Adipocyte (in vitro differentiated cells): ENCODE measurements at regions not wholly inside any gene's neighbourhood (a gene's known extent, or its start where the extent isn't known, plus 50 kb on each side); places are given as distances from the start of the nearest gene placed in this dataset.

Experiments used
- DNase-seq: peaks from one replicate; pipeline ENCODE4 v3.0.0-alpha.2; 2015; ENCODE audit warnings: low read depth
- H3K27me3 ChIP-seq: replicated peaks from 2 replicates; pipeline ENCODE4 v1.7.0; 2013; ENCODE audit warnings: mild to moderate bottlenecking, low read length, moderate library complexity; ENCODE audit not compliant: control insufficient read depth, insufficient read depth
- H3K36me3 ChIP-seq: 2 replicates; pipeline ENCODE4 v1.7.0; 2013; ENCODE audit warnings: low read length, mild to moderate bottlenecking, moderate library complexity; ENCODE audit not compliant: control insufficient read depth, insufficient read depth, severe bottlenecking
- H3K4me1 ChIP-seq: 2 replicates; pipeline ENCODE4 v1.7.0; 2013; ENCODE audit warnings: mild to moderate bottlenecking, low read length, moderate library complexity; ENCODE audit not compliant: control insufficient read depth, insufficient read depth
- H3K4me3 ChIP-seq: 2 replicates; pipeline ENCODE4 v1.7.0; 2013; ENCODE audit warnings: mild to moderate bottlenecking, low read length, moderate library complexity
- H3K9ac ChIP-seq: 2 replicates; pipeline ENCODE4 v1.7.0; 2013; ENCODE audit warnings: mild to moderate bottlenecking, low read length, moderate library complexity
- H3K9me3 ChIP-seq: 2 replicates; pipeline ENCODE4 v1.7.0; 2013; ENCODE audit warnings: mild to moderate bottlenecking, low read length, moderate library complexity; ENCODE audit not compliant: control insufficient read depth

- no peak overlapping the region for H3K9ac ChIP-seq
- peaks cover 4% of the 10 kb centered on the region for H3K4me1 ChIP-seq
- DNase-seq: no peak
- H3K36me3 ChIP-seq: no peaks in the 10 kb centered on the region
- no peak overlapping the region for H3K4me3 ChIP-seq
- no peaks in the 10 kb centered on the region for H3K27me3 ChIP-seq
- no peaks in the 10 kb centered on the region for H3K9me3 ChIP-seq
Observed at GRCh38 chr2:187912950-187913349, 358.7 kb upstream of the TFPI start.

GRCh38 chr2:187915810-187916209, 361.6 kb upstream of the TFPI start:
- DNase-seq: no peak
- Histone ChIP-seq H3K27me3 (no peaks in the 10 kb centered on the region), H3K36me3 (no peaks in the 10 kb centered on the region), H3K4me3 (no peak overlapping the region), H3K9me3 (no peaks in the 10 kb centered on the region), H3K4me1 (no peaks in the 10 kb centered on the region), H3K9ac (no peak overlapping the region)

GRCh38 chr2:187916799-187917198, 362.6 kb upstream of the TFPI start:
- H3K4me3 ChIP-seq: no peak overlapping the region
- no peaks in the 10 kb centered on the region for H3K36me3 ChIP-seq
- no peaks in the 10 kb centered on the region for H3K9me3 ChIP-seq
- no peak for DNase-seq
- H3K27me3 ChIP-seq: no peaks in the 10 kb centered on the region
- H3K9ac ChIP-seq: no peak overlapping the region
- H3K4me1 ChIP-seq: no peaks in the 10 kb centered on the region

GRCh38 chr2:187917535-187917934, 363.3 kb upstream of the TFPI start:
- H3K9me3 ChIP-seq: no peaks in the 10 kb centered on the region
- no peaks in the 10 kb centered on the region for H3K27me3 ChIP-seq
- H3K9ac ChIP-seq: no peak overlapping the region
- no peak overlapping the region for H3K4me3 ChIP-seq
- DNase-seq: peak; percentile 30
- H3K36me3 ChIP-seq: no peaks in the 10 kb centered on the region
- no peaks in the 10 kb centered on the region for H3K4me1 ChIP-seq

DNA sequence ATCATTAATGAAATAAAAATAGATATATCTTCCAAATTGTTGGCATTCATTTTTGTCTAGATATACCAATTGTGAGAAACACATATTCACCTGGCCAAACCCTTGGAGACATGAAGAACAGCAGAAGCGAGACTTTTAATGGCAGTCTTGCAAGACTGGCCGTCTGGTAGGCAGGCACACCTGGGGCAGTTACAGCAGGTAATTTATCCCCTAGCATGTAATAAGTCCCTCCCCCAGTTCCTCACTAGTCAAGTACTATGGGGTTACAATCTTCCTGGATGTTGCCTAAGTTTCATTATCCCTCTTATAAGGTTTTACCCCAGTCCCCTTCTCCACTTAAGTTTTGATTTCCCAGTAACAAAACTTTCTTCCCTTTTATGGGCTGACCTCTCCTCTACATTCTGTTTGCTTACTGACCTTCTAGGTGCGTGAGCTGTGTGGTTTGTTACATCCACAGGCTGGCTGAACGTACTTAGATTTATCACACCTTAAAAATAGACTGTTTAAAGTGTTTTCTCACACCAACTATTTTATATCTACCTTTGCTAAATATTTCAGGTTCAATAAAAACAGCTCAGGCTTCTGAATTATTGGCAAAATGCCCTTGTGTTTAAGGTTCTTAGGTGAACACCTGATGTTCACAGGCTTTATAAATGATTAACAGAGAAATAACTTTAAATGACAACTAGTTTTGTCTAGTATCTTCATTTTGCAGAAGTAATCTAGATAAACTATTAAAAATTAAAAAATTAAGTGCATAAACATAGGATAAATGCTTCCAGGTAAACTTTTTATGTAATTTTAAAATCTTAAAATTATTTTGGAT, 365.0 kb upstream of the TFPI start:
- H3K4me1 ChIP-seq: peaks cover 3% of the 10 kb centered on the region

DNA sequence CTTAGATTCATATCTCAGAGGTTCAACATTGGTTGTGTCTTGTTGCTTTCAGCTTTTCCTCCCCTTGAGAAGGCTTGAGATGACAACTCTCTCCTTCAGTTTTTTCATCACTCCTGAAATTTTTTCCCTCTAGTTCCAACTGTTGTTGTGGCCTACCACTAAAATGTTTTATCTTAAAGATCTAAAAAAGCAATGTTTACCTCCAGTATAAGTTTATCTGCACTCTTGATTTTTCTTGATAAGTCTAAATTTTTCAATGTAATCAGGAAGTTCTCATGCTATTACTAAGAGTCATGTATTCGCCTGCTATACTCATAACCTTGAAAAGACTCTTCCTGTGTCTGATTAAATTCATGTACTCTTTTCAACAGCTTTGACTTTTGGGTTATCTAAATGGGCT, 366.3 kb upstream of the TFPI start:
- H3K27me3 ChIP-seq: no peaks in the 10 kb centered on the region
- H3K9me3 ChIP-seq: no peaks in the 10 kb centered on the region
- no peak for DNase-seq
- H3K4me3 ChIP-seq: no peak overlapping the region
- H3K9ac ChIP-seq: no peak overlapping the region
- peaks cover 9% of the 10 kb centered on the region for H3K4me1 ChIP-seq
- H3K36me3 ChIP-seq: no peaks in the 10 kb centered on the region

More for the DNA sequence above, 365.0 kb upstream of the TFPI start:
- no peak for DNase-seq
- Histone ChIP-seq H3K4me3 (no peak overlapping the region), H3K9ac (no peak overlapping the region), H3K36me3 (no peaks in the 10 kb centered on the region), H3K9me3 (no peaks in the 10 kb centered on the region), H3K27me3 (no peaks in the 10 kb centered on the region)

- no peaks in the 10 kb centered on the region for H3K27me3 ChIP-seq
- H3K9ac ChIP-seq: no peak overlapping the region
- DNase-seq: peak; percentile 11
- H3K4me1 ChIP-seq: peaks cover 14% of the 10 kb centered on the region
- no peaks in the 10 kb centered on the region for H3K9me3 ChIP-seq
- no peaks in the 10 kb centered on the region for H3K36me3 ChIP-seq
- H3K4me3 ChIP-seq: no peak overlapping the region
Observed at GRCh38 chr2:187922846-187923245, 368.6 kb upstream of the TFPI start.

GRCh38 chr2:187924293-187924692, 367.4 kb upstream of the GULP1 start:
- Histone ChIP-seq H3K27me3 (no peaks in the 10 kb centered on the region), H3K36me3 (no peaks in the 10 kb centered on the region), H3K4me3 (no peak overlapping the region), H3K9ac (no peak overlapping the region), H3K9me3 (no peaks in the 10 kb centered on the region), H3K4me1 (peaks cover 14% of the 10 kb centered on the region)
- DNase-seq: peak; percentile 75

- DNase-seq: no peak
- Histone ChIP-seq H3K9me3 (no peaks in the 10 kb centered on the region), H3K4me1 (peaks cover 8% of the 10 kb centered on the region), H3K27me3 (no peaks in the 10 kb centered on the region), H3K4me3 (no peak overlapping the region), H3K36me3 (no peaks in the 10 kb centered on the region), H3K9ac (no peak overlapping the region)
Observed at GRCh38 chr2:187934236-187934635, 357.4 kb upstream of the GULP1 start.

DNA sequence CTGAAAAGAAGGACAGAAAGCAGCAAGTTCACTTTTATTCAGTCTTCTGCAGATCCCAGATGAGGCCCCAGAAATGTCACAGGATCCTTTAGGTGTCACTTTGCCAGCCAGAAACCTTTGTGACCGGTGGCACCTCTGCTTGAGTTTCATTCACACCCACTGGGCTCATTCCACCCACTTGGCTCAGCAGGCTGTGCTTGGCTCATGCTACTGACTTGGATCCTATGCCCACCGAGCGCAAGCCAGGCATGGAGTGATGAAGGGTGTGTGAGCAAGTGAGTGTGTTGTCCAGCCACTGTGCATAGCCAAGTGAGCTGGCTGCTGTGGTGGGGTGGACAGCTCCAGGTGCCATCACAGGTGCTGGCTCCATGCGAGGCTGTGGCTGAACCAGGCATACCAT, 357.0 kb upstream of the GULP1 start:
- peaks cover 8% of the 10 kb centered on the region for H3K4me1 ChIP-seq
- DNase-seq: no peak
- no peaks in the 10 kb centered on the region for H3K36me3 ChIP-seq
- H3K9ac ChIP-seq: no peak overlapping the region
- H3K9me3 ChIP-seq: no peaks in the 10 kb centered on the region
- H3K27me3 ChIP-seq: no peaks in the 10 kb centered on the region
- no peak overlapping the region for H3K4me3 ChIP-seq

- Histone ChIP-seq H3K27me3 (no peaks in the 10 kb centered on the region), H3K4me3 (no peak overlapping the region), H3K36me3 (no peaks in the 10 kb centered on the region), H3K9me3 (no peaks in the 10 kb centered on the region), H3K9ac (no peak overlapping the region), H3K4me1 (peaks cover 8% of the 10 kb centered on the region)
- no peak for DNase-seq
Observed at GRCh38 chr2:187935126-187935525, 356.5 kb upstream of the GULP1 start.

GRCh38 chr2:187936228-187936627, 355.4 kb upstream of the GULP1 start:
- Histone ChIP-seq H3K9ac (no peak overlapping the region), H3K36me3 (no peaks in the 10 kb centered on the region), H3K4me3 (no peak overlapping the region), H3K4me1 (peaks cover 8% of the 10 kb centered on the region), H3K9me3 (no peaks in the 10 kb centered on the region), H3K27me3 (no peaks in the 10 kb centered on the region)
- DNase-seq: no peak
